Upper lobe of left lung (tissue), 6 donors: ENCODE measurements at regions not wholly inside any gene's neighbourhood (a gene's known extent, or its start where the extent isn't known, plus 50 kb on each side); places are given as distances from the start of the nearest gene placed in this dataset.

Experiments
- ATAC-seq, 2 donors: fragments of 200-7000 bp; cut with Tn5 transposase; one replicate each; pipeline ENCODE4 v1.9.1; 2022; ENCODE audit warnings: mild to moderate bottlenecking in 2 of 2, moderate library complexity in 2 of 2; ENCODE audit not compliant: low FRiP score in 2 of 2
- DNase-seq, 2 donors: peaks; one replicate each; pipeline ENCODE4 v3.0.0-alpha.2; 2019 to 2020
- H3K27ac ChIP-seq, 4 donors: fragments of 200-600 bp; sonication (generic); one replicate each; pipeline ENCODE4 v1.5.1; 2016 to 2019
- H3K27me3 ChIP-seq, 4 donors: fragments of 200-600 bp; sonication (generic); one replicate each; pipeline ENCODE4 v1.5.1; 2017 to 2019
- H3K36me3 ChIP-seq, 4 donors: fragments of 200-600 bp; sonication (generic); one replicate each; pipeline ENCODE4 v1.5.1; 2016 to 2019
- H3K4me1 ChIP-seq, 4 donors: fragments of 200-600 bp; sonication (generic); one replicate each; pipeline ENCODE4 v1.5.1; 2018 to 2019
- H3K4me3 ChIP-seq, 4 donors: fragments of 200-600 bp; sonication (generic); one replicate each; pipeline ENCODE4 v1.5.1; 2017 to 2019; ENCODE audit warnings: mild to moderate bottlenecking in 2 of 4, moderate library complexity in 1 of 4
- H3K9me3 ChIP-seq, 4 donors: fragments of 200-600 bp; sonication (generic); one replicate each; pipeline ENCODE4 v1.5.1; 2018 to 2019
- CTCF ChIP-seq, 6 experiments: fragments of 450-650 bp in 4 of 6; fragments of 200-600 bp in 2 of 6; sonication (generic) in 2 of 6; IDR thresholded peaks; one replicate each; pipeline ENCODE4 v1.5.1; 2016 to 2019; ENCODE audit warnings: antibody characterized with exemption in 6 of 6
- EP300 ChIP-seq, 4 donors: sonication (generic); formaldehyde crosslinking; IDR thresholded peaks; one replicate each; pipeline ENCODE4 v1.5.1; 2017; ENCODE audit warnings: antibody characterized with exemption in 4 of 4, control low read depth in 2 of 4
- POLR2A ChIP-seq, 4 donors: fragments of 450-650 bp; IDR thresholded peaks; one replicate each; pipeline ENCODE4 v1.5.1; 2016 to 2017; ENCODE audit warnings: antibody characterized with exemption in 4 of 4, mild to moderate bottlenecking in 2 of 4
- POLR2AphosphoS5 ChIP-seq, 2 donors: sonication (generic); formaldehyde crosslinking; IDR thresholded peaks; one replicate each; pipeline ENCODE4 v1.5.1; 2017; ENCODE audit warnings: antibody characterized with exemption in 2 of 2
- WGBS, 2 donors: methylation state at CpG; one replicate each; pipeline ENCODE4 v1.1.5; 2017 to 2018; 5-methylcytosine and 5-hydroxymethylcytosine counted together
- donor health status: DM: no; HTN: no; CAD: no; lungs with moderate emphysema.
- donor health status: DM: no; HTN: yes; CAD: no; lungs with severe emphysema.

- 80 to 88% methylated on average over 2 of the region's 2 CpGs for WGBS, 2 donors
- no peak for ATAC-seq
These were observed 208.9 kb upstream of the PFKP start for GRCh38 chr10:2858452-2858851.

GRCh38 chr10:2856598-2856997 lies 210.8 kb upstream of the PFKP start:
- Histone ChIP-seq H3K4me1 (no peaks in the 10 kb centered on the region), H3K9me3 (peaks cover 0 to 12% (median 7%) of the 10 kb centered on the region in 4 donors), H3K36me3 (no peaks in the 10 kb centered on the region), H3K27me3 (no peaks in the 10 kb centered on the region), H3K27ac (no peak overlapping the region), H3K4me3 (no peak overlapping the region)
- no peak for ATAC-seq
- DNase-seq = no peak
- WGBS, 2 donors = 48 to 69% methylated on average over 6 of the region's 6 CpGs
- TF ChIP-seq POLR2AphosphoS5 (IDR thresholded peaks at IDR 0.05) = no peak
- no peak for TF ChIP-seq POLR2A (IDR thresholded peaks at IDR 0.05)
- TF ChIP-seq CTCF (IDR thresholded peaks at IDR 0.05) = no peak
- TF ChIP-seq EP300 (IDR thresholded peaks at IDR 0.05) = no peak

More at GRCh38 chr10:2858452-2858851, 208.9 kb upstream of the PFKP start:
- no peaks in the 10 kb centered on the region for H3K4me1 ChIP-seq
- TF ChIP-seq POLR2AphosphoS5 (IDR thresholded peaks at IDR 0.05) (no peak), POLR2A (IDR thresholded peaks at IDR 0.05) (no peak)
- H3K9me3 ChIP-seq = peaks cover 0 to 12% (median 7%) of the 10 kb centered on the region in 4 donors
- DNase-seq = no peak
- no peak overlapping the region for H3K27ac ChIP-seq
- no peak overlapping the region for H3K4me3 ChIP-seq
- no peaks in the 10 kb centered on the region for H3K27me3 ChIP-seq
- H3K36me3 ChIP-seq = no peaks in the 10 kb centered on the region

GRCh38 chr10:2852574-2853323 lies 214.6 kb upstream of the PFKP start:
- DNase-seq (no peak), ATAC-seq (no peak)
- no peak for TF ChIP-seq POLR2A (IDR thresholded peaks at IDR 0.05)
- Histone ChIP-seq H3K36me3 (no peaks in the 10 kb centered on the region), H3K27me3 (no peaks in the 10 kb centered on the region), H3K27ac (no peak overlapping the region), H3K4me3 (no peak overlapping the region), H3K9me3 (no peaks in the 10 kb centered on the region), H3K4me1 (no peaks in the 10 kb centered on the region)
- 51 to 70% methylated on average over 2 of the region's 2 CpGs for WGBS, 2 donors

- Histone ChIP-seq H3K9me3 (no peaks in the 10 kb centered on the region), H3K27ac (no peak overlapping the region), H3K4me3 (no peak overlapping the region), H3K4me1 (no peaks in the 10 kb centered on the region), H3K36me3 (no peaks in the 10 kb centered on the region), H3K27me3 (no peaks in the 10 kb centered on the region)
- DNase-seq (no peak), ATAC-seq (no peak)
- 70 to 82% methylated on average over 3 of the region's 3 CpGs for WGBS, 2 donors
- TF ChIP-seq CTCF (IDR thresholded peaks at IDR 0.05) (no peak), EP300 (IDR thresholded peaks at IDR 0.05) (no peak), POLR2A (IDR thresholded peaks at IDR 0.05) (no peak)
These were observed 215.8 kb upstream of the PFKP start for GRCh38 chr10:2851566-2851965.

- no peaks in the 10 kb centered on the region for H3K4me1 ChIP-seq
- DNase-seq (no peak), ATAC-seq (no peak)
- H3K27ac ChIP-seq = no peak overlapping the region
- no peaks in the 10 kb centered on the region for H3K9me3 ChIP-seq
- no peak overlapping the region for H3K4me3 ChIP-seq
- no peaks in the 10 kb centered on the region for H3K27me3 ChIP-seq
- 95% methylated on average over 5 of the region's 5 CpGs for WGBS, 2 donors
- TF ChIP-seq POLR2AphosphoS5 (IDR thresholded peaks at IDR 0.05) (no peak), POLR2A (IDR thresholded peaks at IDR 0.05) (no peak)
- H3K36me3 ChIP-seq = no peaks in the 10 kb centered on the region
These were observed 217.1 kb upstream of the PFKP start for GRCh38 chr10:2850202-2850601.

GRCh38 chr10:2844925-2845324 lies 222.4 kb upstream of the PFKP start:
- ATAC-seq = no peak
- 80 to 88% methylated on average over 5 of the region's 5 CpGs for WGBS, 2 donors
- Histone ChIP-seq H3K4me3 (no peak overlapping the region), H3K9me3 (no peaks in the 10 kb centered on the region), H3K27me3 (no peaks in the 10 kb centered on the region), H3K4me1 (no peaks in the 10 kb centered on the region), H3K27ac (no peak overlapping the region), H3K36me3 (no peaks in the 10 kb centered on the region)
- no peak for DNase-seq
- no peak for TF ChIP-seq CTCF (IDR thresholded peaks at IDR 0.05)
- TF ChIP-seq POLR2A (IDR thresholded peaks at IDR 0.05) = no peak
- no peak for TF ChIP-seq EP300 (IDR thresholded peaks at IDR 0.05)
